ENCODE measurements at regions not wholly inside any gene's neighbourhood (a gene's known extent, or its start where the extent isn't known, plus 50 kb on each side); places are given as distances from the start of the nearest gene placed in this dataset.

DNA sequence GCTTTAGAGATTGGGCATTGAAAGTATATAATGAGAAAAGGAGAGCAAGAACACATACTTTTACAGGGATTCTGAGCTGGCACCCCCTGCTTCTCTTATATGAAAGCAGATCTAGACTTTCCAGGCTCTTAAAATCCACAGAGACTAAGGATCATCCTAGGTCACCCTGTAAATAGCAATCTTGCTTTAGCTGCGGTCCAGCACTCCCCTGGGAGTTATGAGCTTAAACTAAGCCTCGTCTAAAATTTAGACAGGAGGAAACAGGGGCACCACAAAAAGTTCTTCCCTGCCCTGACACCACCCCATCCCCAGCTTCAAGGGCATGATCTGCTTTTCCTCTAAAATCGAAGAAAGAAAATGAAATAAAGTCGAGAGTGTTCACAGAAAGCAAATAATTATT, 143.3 kb upstream of the KCNIP4 start:
- Histone ChIP-seq H3K79me2 (ENCODE audit: insufficient read depth, low read length) (no peaks in the 10 kb centered on the region), H2AFZ (ENCODE audit: low read depth, low read length) (no peak overlapping the region), H3K9me3 (ENCODE audit: insufficient read depth, low read depth, low read length) (no peaks in the 10 kb centered on the region), H3K27ac (ENCODE audit: low read depth, low read length) (no peak overlapping the region), H3K4me1 (ENCODE audit: insufficient read depth, low read length) (no peaks in the 10 kb centered on the region), H3K4me2 (ENCODE audit: low read length) (no peak overlapping the region), H3K27me3 (ENCODE audit: insufficient read depth, low read length) (no peaks in the 10 kb centered on the region), H4K20me1 (ENCODE audit: insufficient read depth, low read length) (no peaks in the 10 kb centered on the region), H3K36me3 (ENCODE audit: insufficient read depth, low read length) (no peaks in the 10 kb centered on the region), H3K4me3 (ENCODE audit: insufficient read depth, low read depth, low read length) (no peak overlapping the region), H3K9ac (ENCODE audit: low read length) (no peak overlapping the region)
- Mint-ChIP-seq H3K27me3 (ENCODE audit: low read depth, unreplicated experiment) (no peaks in the 10 kb centered on the region), H3K9me3 (ENCODE audit: unreplicated experiment) (peaks cover 4% of the 10 kb centered on the region), H3K4me3 (ENCODE audit: unreplicated experiment) (no peak overlapping the region), H3K4me1 (ENCODE audit: low read depth, unreplicated experiment) (peaks cover 3% of the 10 kb centered on the region), H3K27ac (ENCODE audit: unreplicated experiment) (peak overlapping the region; percentile 18), H3K36me3 (ENCODE audit: low read depth, unreplicated experiment) (no peaks in the 10 kb centered on the region)
- TF ChIP-seq, protein P1, sequence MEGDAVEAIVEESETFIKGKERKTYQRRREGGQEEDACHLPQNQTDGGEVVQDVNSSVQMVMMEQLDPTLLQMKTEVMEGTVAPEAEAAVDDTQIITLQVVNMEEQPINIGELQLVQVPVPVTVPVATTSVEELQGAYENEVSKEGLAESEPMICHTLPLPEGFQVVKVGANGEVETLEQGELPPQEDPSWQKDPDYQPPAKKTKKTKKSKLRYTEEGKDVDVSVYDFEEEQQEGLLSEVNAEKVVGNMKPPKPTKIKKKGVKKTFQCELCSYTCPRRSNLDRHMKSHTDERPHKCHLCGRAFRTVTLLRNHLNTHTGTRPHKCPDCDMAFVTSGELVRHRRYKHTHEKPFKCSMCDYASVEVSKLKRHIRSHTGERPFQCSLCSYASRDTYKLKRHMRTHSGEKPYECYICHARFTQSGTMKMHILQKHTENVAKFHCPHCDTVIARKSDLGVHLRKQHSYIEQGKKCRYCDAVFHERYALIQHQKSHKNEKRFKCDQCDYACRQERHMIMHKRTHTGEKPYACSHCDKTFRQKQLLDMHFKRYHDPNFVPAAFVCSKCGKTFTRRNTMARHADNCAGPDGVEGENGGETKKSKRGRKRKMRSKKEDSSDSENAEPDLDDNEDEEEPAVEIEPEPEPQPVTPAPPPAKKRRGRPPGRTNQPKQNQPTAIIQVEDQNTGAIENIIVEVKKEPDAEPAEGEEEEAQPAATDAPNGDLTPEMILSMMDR (IDR thresholded peaks at IDR 0.05; ENCODE audit: insufficient read depth, low read depth, low read length), result no peak
- no peak for TF ChIP-seq EZH2 (IDR thresholded peaks at IDR 0.05; ENCODE audit: insufficient read depth, low read length)
- FAIRE-seq, result no peak
- no peak for DNase-seq (ENCODE audit: low read depth)

DNA sequence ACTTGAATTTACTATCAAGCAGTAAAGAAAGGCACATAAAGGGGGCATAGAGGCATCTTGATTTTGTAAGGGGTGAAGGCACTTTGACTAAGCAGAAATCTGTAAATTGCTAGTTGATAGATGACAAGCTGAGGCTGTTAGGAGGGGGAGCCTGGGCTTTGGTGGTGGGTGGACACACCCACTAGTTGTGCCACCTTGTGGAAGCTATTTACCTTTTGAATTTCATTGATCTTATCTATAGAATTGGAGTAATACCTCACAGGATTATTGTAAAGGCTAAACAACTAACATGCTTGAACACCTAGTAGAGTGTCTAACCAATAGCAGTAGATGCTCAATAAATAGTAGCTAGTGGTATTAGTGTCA, 142.8 kb upstream of the KCNIP4 start:
- Mint-ChIP-seq H3K36me3 (ENCODE audit: low read depth, unreplicated experiment) (no peaks in the 10 kb centered on the region), H3K27ac (ENCODE audit: unreplicated experiment) (no peak overlapping the region), H3K9me3 (ENCODE audit: unreplicated experiment) (peaks cover 7% of the 10 kb centered on the region), H3K4me3 (ENCODE audit: unreplicated experiment) (no peak overlapping the region), H3K4me1 (ENCODE audit: low read depth, unreplicated experiment) (peaks cover 3% of the 10 kb centered on the region), H3K27me3 (ENCODE audit: low read depth, unreplicated experiment) (no peaks in the 10 kb centered on the region)
- Histone ChIP-seq H3K4me1 (ENCODE audit: insufficient read depth, low read length) (no peaks in the 10 kb centered on the region), H3K4me2 (ENCODE audit: low read length) (no peak overlapping the region), H3K27ac (ENCODE audit: low read depth, low read length) (no peak overlapping the region), H3K4me3 (ENCODE audit: insufficient read depth, low read depth, low read length) (no peak overlapping the region), H3K27me3 (ENCODE audit: insufficient read depth, low read length) (no peaks in the 10 kb centered on the region), H3K9me3 (ENCODE audit: insufficient read depth, low read depth, low read length) (no peaks in the 10 kb centered on the region), H3K79me2 (ENCODE audit: insufficient read depth, low read length) (no peaks in the 10 kb centered on the region), H3K9ac (ENCODE audit: low read length) (no peak overlapping the region), H3K36me3 (ENCODE audit: insufficient read depth, low read length) (no peaks in the 10 kb centered on the region), H4K20me1 (ENCODE audit: insufficient read depth, low read length) (no peaks in the 10 kb centered on the region), H2AFZ (ENCODE audit: low read depth, low read length) (no peak overlapping the region)
- TF ChIP-seq, protein P1 (IDR thresholded peaks at IDR 0.05; ENCODE audit: insufficient read depth, low read depth, low read length), result no peak
- no peak for TF ChIP-seq EZH2 (IDR thresholded peaks at IDR 0.05; ENCODE audit: insufficient read depth, low read length)
- no peak for FAIRE-seq
- no peak for DNase-seq (ENCODE audit: low read depth)

DNA sequence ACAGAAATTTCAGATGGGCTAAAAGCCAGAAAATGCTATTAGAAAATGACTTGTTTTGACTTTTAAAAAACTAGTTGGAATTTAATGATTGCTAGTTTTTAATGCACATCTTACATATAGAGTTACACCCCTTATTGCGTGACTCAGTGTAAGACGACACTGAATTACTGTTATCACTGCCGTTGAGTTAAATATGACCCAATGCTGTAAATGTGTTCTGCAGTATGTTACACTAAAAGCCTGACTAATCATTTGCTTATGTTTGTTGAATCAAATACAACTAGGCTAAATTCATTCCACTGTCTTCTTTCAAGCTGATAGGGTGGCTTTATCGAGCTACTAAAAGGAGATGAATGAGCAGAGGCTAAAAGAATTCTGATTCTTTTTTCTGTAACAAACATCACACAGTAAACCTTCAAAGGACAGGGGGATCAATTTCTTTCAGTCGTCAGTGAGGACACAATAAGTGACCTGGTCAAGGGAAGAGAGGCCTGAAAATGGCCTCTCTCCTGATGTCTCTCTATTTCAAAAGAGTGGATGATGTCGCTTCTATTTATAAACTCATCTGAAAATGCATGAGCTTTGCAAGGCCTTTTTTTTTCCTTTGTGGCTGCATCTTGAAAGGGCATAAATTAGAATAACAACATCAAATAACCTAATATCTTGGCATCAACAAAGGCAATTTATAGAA, 142.2 kb upstream of the KCNIP4 start:
- Histone ChIP-seq H3K4me3 (ENCODE audit: insufficient read depth, low read depth, low read length) (no peak overlapping the region), H3K9ac (ENCODE audit: low read length) (no peak overlapping the region), H3K79me2 (ENCODE audit: insufficient read depth, low read length) (no peaks in the 10 kb centered on the region), H2AFZ (ENCODE audit: low read depth, low read length) (no peak overlapping the region), H3K4me2 (ENCODE audit: low read length) (no peak overlapping the region), H3K4me1 (ENCODE audit: insufficient read depth, low read length) (no peaks in the 10 kb centered on the region), H3K9me3 (ENCODE audit: insufficient read depth, low read depth, low read length) (peaks cover 2% of the 10 kb centered on the region), H4K20me1 (ENCODE audit: insufficient read depth, low read length) (no peaks in the 10 kb centered on the region), H3K27me3 (ENCODE audit: insufficient read depth, low read length) (no peaks in the 10 kb centered on the region), H3K27ac (ENCODE audit: low read depth, low read length) (no peak overlapping the region), H3K36me3 (ENCODE audit: insufficient read depth, low read length) (no peaks in the 10 kb centered on the region)
- no peaks in the 10 kb centered on the region for H3K36me3 Mint-ChIP-seq (ENCODE audit: low read depth, unreplicated experiment)
- no peak for FAIRE-seq
- peak; percentile 42 for DNase-seq (ENCODE audit: low read depth)
- H3K27ac Mint-ChIP-seq (ENCODE audit: unreplicated experiment), result peak overlapping the region; percentile 31
- no peaks in the 10 kb centered on the region for H3K27me3 Mint-ChIP-seq (ENCODE audit: low read depth, unreplicated experiment)
- H3K4me1 Mint-ChIP-seq (ENCODE audit: low read depth, unreplicated experiment), result peaks cover 3% of the 10 kb centered on the region
- peaks cover 9% of the 10 kb centered on the region for H3K9me3 Mint-ChIP-seq (ENCODE audit: unreplicated experiment)
- no peak overlapping the region for H3K4me3 Mint-ChIP-seq (ENCODE audit: unreplicated experiment)
- TF ChIP-seq, protein P1 (IDR thresholded peaks at IDR 0.05; ENCODE audit: insufficient read depth, low read depth, low read length), result no peak

All from astrocyte (in vitro differentiated cells and primary cell).